ENCODE measurements at regions not wholly inside any gene's neighbourhood (a gene's known extent, or its start where the extent isn't known, plus 50 kb on each side); places are given as distances from the start of the nearest gene placed in this dataset.

DNA sequence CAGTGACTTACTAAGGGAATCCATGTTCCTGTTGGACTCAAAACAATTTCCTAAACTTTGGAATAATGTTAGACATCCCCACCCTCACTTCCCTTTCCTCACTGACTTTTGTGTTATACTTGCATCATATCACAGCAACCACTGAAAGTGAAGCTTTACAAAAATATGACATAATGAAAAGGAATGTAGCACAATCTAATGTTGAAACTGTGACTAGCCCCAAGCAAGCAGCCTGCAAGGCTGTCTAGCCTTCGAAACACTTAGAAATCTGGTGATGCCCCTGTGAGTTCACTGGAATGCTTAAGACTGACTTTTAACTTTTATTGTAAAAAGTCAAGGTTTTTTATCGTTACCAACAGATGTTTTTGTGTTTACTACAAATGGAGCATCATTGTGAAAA is 203.7 kb upstream of the ZNF385D start:
- no peak for TF ChIP-seq MTA1 (IDR thresholded peaks at IDR 0.05; ENCODE audit: borderline replicate concordance)
- no peak for TF ChIP-seq SRSF9 (IDR thresholded peaks at IDR 0.05; ENCODE audit: borderline replicate concordance, low read depth, low read length)
- TF ChIP-seq CEBPZ (IDR thresholded peaks at IDR 0.05; ENCODE audit: borderline replicate concordance, low read depth, low read length): no peak
- no peak for TF ChIP-seq ZNF311 (CRISPR knock-in tag; IDR thresholded peaks at IDR 0.05)
- TF ChIP-seq ARID1B (IDR thresholded peaks at IDR 0.05): no peak
- TF ChIP-seq TEAD2 (tag; IDR thresholded peaks at IDR 0.05): no peak
- TF ChIP-seq KLF1 (tag; IDR thresholded peaks at IDR 0.05): no peak
- no peak for TF ChIP-seq SRSF3 (IDR thresholded peaks at IDR 0.05; ENCODE audit: insufficient read depth, low read length)
- TF ChIP-seq TBP (optimal IDR thresholded peaks at IDR 0.05; ENCODE audit: low read depth, low read length): no peak
- Histone ChIP-seq H3K4me1 (replicated peaks in 1 of 2; ENCODE audit: control insufficient read depth in 2 of 2, insufficient read depth in 2 of 2, low read length in 2 of 2) (no peaks in the 10 kb centered on the region), H3K4me2 (ENCODE audit: insufficient read depth, low read length) (no peak overlapping the region), H3K36me3 (ENCODE audit: control insufficient read depth, insufficient read depth, low read length) (no peaks in the 10 kb centered on the region), H3K27me3 (ENCODE audit: control insufficient read depth in 2 of 2, insufficient read depth in 2 of 2, low read length in 2 of 2) (no peaks in the 10 kb centered on the region), H3K4me3 (no peak overlapping the region), H3K79me2 (ENCODE audit: control insufficient read depth, insufficient read depth, low read length) (no peaks in the 10 kb centered on the region), H3K9me1 (ENCODE audit: control insufficient read depth, insufficient read depth, low read length) (no peaks in the 10 kb centered on the region), H3K9me3 (replicated peaks; ENCODE audit: control insufficient read depth, insufficient read depth, low read depth, low read length) (no peaks in the 10 kb centered on the region), H4K20me1 (replicated peaks; ENCODE audit: control insufficient read depth, insufficient read depth, low read length) (no peaks in the 10 kb centered on the region), H2AFZ (ENCODE audit: low read depth, low read length) (no peak overlapping the region), H3K27ac (ENCODE audit: extremely low read depth, low read depth, low read length) (no peak overlapping the region), H3K9ac (ENCODE audit: insufficient read depth in 1 of 2, low read depth in 2 of 2, low read length in 2 of 2) (no peak overlapping the region)
- ATAC-seq (no peak), FAIRE-seq (no peak), DNase-seq (ENCODE audit: extremely low read depth in 1 of 4, low spot score in 3 of 4) (no peak)
- intact Hi-C loops (cut with micrococcal nuclease) (no loop called here), in situ Hi-C loops (cut with MboI) (no loop called here)
- ChIA-PET POLR2A (no interaction called here), CTCF (ENCODE audit: low intra/inter-chr PET ratio) (no interaction called here)
- WGBS (ENCODE audit: insufficient coverage, low coverage, missing lambda C conversion rate): 0% methylated on average over 2 of the region's 2 CpGs
- no TSS peak for BruUV-seq (replicated peaks)
